Eye (tissue), 1 donor: ENCODE measurements at regions not wholly inside any gene's neighbourhood (a gene's known extent, or its start where the extent isn't known, plus 50 kb on each side); places are given as distances from the start of the nearest gene placed in this dataset.

Experiments used
- DNase-seq: peaks from one replicate; pipeline ENCODE4 v3.0.0-alpha.2; 2015

- DNase-seq: no peak
These were observed 137.0 kb downstream of the KATNIP start for GRCh38 chr16:27686926-27687325.

- no peak for DNase-seq
These were observed 137.7 kb downstream of the KATNIP start for GRCh38 chr16:27687605-27688004.

- peak; percentile 19 for DNase-seq
These were observed 139.8 kb downstream of the KATNIP start for GRCh38 chr16:27689711-27690110.

GRCh38 chr16:27690608-27691007 lies 140.7 kb downstream of the KATNIP start:
- peak; percentile 13 for DNase-seq

- no peak for DNase-seq
These were observed 141.8 kb downstream of the KATNIP start for GRCh38 chr16:27691721-27692120.

- DNase-seq: no peak
These were observed 142.6 kb downstream of the KATNIP start for GRCh38 chr16:27692576-27692975.

- no peak for DNase-seq
These were observed 145.2 kb downstream of the KATNIP start for GRCh38 chr16:27695161-27695560.

GRCh38 chr16:27698266-27698665 lies 148.3 kb downstream of the KATNIP start:
- DNase-seq: peak; percentile 73

GRCh38 chr16:27698746-27699145 lies 148.8 kb downstream of the KATNIP start:
- no peak for DNase-seq

- no peak for DNase-seq
These were observed 149.6 kb downstream of the KATNIP start for GRCh38 chr16:27699540-27699939.

- DNase-seq: peak; percentile 42
These were observed 150.5 kb downstream of the KATNIP start for GRCh38 chr16:27700304-27700995.

GRCh38 chr16:27701381-27701780 lies 151.4 kb downstream of the KATNIP start:
- peak; percentile 19 for DNase-seq

GRCh38 chr16:27703121-27703520 lies 153.2 kb downstream of the KATNIP start:
- peak; percentile 19 for DNase-seq

- peak; percentile 32 for DNase-seq
These were observed 153.6 kb downstream of the KATNIP start for GRCh38 chr16:27703545-27703944.

GRCh38 chr16:27704252-27704651 lies 154.3 kb downstream of the KATNIP start:
- DNase-seq: no peak

GRCh38 chr16:27706156-27706865 lies 156.4 kb downstream of the KATNIP start:
- no peak for DNase-seq

- peak; percentile 68 for DNase-seq
These were observed 157.1 kb downstream of the KATNIP start for GRCh38 chr16:27706866-27707685.

- no peak for DNase-seq
These were observed 158.7 kb downstream of the KATNIP start for GRCh38 chr16:27708651-27709050.

- DNase-seq: peak; percentile 67
These were observed 162.3 kb downstream of the KATNIP start for GRCh38 chr16:27712251-27712711.

GRCh38 chr16:27717726-27718125 lies 167.8 kb downstream of the KATNIP start:
- peak; percentile 54 for DNase-seq

- DNase-seq: peak; percentile 87
These were observed 168.5 kb downstream of the KATNIP start for GRCh38 chr16:27718201-27719105.

- DNase-seq: no peak
These were observed 169.1 kb downstream of the KATNIP start for GRCh38 chr16:27719106-27719445.
